B cell (primary cell): ENCODE measurements at regions not wholly inside any gene's neighbourhood (a gene's known extent, or its start where the extent isn't known, plus 50 kb on each side); places are given as distances from the start of the nearest gene placed in this dataset.

Experiments used
- ATAC-seq: fragments of 200-7000 bp; cut with Tn5 transposase; one replicate; pipeline ENCODE4 v1.10.0; 2021; ENCODE audit warnings: low read depth, mild to moderate bottlenecking, moderate number of reproducible peaks, moderate library complexity
- CTCF ChIA-PET: fragments of 350-600 bp; sonication (Branson Sonifier 250); formaldehyde crosslinking; loops from one replicate; lab custom pipeline; 2021; ENCODE audit warnings: antibody characterized with exemption, inconsistent platforms; lab: Charles Lee
- POLR2A ChIA-PET: fragments of 350-600 bp; sonication (Branson Sonifier 250); formaldehyde crosslinking; loops from one replicate; lab custom pipeline; 2021; ENCODE audit warnings: antibody characterized with exemption; lab: Charles Lee
- DNase-seq: peaks from one replicate; pipeline ENCODE4 v3.0.0; 2013
- H2AFZ ChIP-seq: 2 replicates; pipeline ENCODE4 v1.6.1; 2012; ENCODE audit warnings: mild to moderate bottlenecking, low read depth, low read length; ENCODE audit not compliant: insufficient read depth, poor library complexity, severe bottlenecking
- H3K27ac ChIP-seq, 2 donors: 1 replicate in 1 of 2; 2 replicates in 1 of 2; pipeline ENCODE4 v1.5.1; 2012 to 2013; ENCODE audit warnings: low read length in 2 of 2, mild to moderate bottlenecking in 2 of 2, moderate library complexity in 1 of 2
- H3K27me3 ChIP-seq, 4 experiments: fragments of 200-600 bp in 1 of 4; sonication (generic) in 1 of 4; replicated peaks in 1 of 4; 1 replicate in 2 of 4; 2 replicates in 2 of 4; pipeline versions ENCODE4 v1.6.1 to v1.7.0; 2013 to 2016; ENCODE audit warnings: low read length in 3 of 4, mild to moderate bottlenecking in 2 of 4, mixed read lengths in 1 of 4, moderate library complexity in 1 of 4; ENCODE audit not compliant: insufficient read depth in 4 of 4, control insufficient read depth in 3 of 4; ENCODE audit errors: control extremely low read depth in 1 of 4
- H3K36me3 ChIP-seq, 2 experiments: replicated peaks in 1 of 2; 1 replicate in 1 of 2; 2 replicates in 1 of 2; pipeline versions ENCODE4 v1.6.1 to v1.7.1; 2013; ENCODE audit warnings: low read length in 1 of 2; ENCODE audit not compliant: insufficient read depth in 2 of 2, control insufficient read depth in 1 of 2; ENCODE audit errors: control extremely low read depth in 1 of 2, extremely low read depth in 1 of 2
- H3K4me1 ChIP-seq, 2 donors: fragments of 200-600 bp in 1 of 2; sonication (generic) in 1 of 2; 1 replicate in 1 of 2; 2 replicates in 1 of 2; pipeline versions ENCODE4 v1.5.1 to v1.6.1; 2013 to 2017; ENCODE audit warnings: low read length in 2 of 2; ENCODE audit not compliant: control insufficient read depth in 2 of 2, insufficient read depth in 2 of 2
- H3K4me2 ChIP-seq: replicated peaks from 2 replicates; pipeline ENCODE3; 2012; ENCODE audit warnings: mild to moderate bottlenecking, low read depth, low read length; ENCODE audit not compliant: poor library complexity, severe bottlenecking
- H3K4me3 ChIP-seq, 5 experiments: fragments of 200-600 bp in 1 of 5; sonication (generic) in 1 of 5; 1 replicate in 3 of 5; 2 replicates in 2 of 5; pipeline versions ENCODE4 v1.5.1 to v1.7.0; 2011 to 2016; ENCODE audit warnings: low read length in 4 of 5, mild to moderate bottlenecking in 4 of 5, low read depth in 2 of 5, control low read depth in 1 of 5, moderate library complexity in 1 of 5; ENCODE audit not compliant: insufficient read depth in 1 of 5; ENCODE audit errors: control extremely low read depth in 1 of 5, extremely low read depth in 1 of 5
- H3K79me2 ChIP-seq: fragments of 200-600 bp; sonication (generic); one replicate; pipeline ENCODE4 v1.6.0; 2016; ENCODE audit warnings: low read length; ENCODE audit not compliant: control insufficient read depth, insufficient read depth
- H3K9ac ChIP-seq: fragments of 200-600 bp; sonication (generic); 2 replicates; pipeline ENCODE4 v1.6.1; 2017; ENCODE audit warnings: mild to moderate bottlenecking, low read length, moderate library complexity
- H3K9me3 ChIP-seq, 3 donors: one replicate each; pipeline versions ENCODE4 v1.6.1 to v1.7.1; 2013; ENCODE audit warnings: low read length in 2 of 3; ENCODE audit not compliant: control insufficient read depth in 2 of 3, insufficient read depth in 1 of 3; ENCODE audit errors: control extremely low read depth in 1 of 3
- H4K20me1 ChIP-seq: 2 replicates; pipeline ENCODE4 v1.6.0; 2012; ENCODE audit warnings: mild to moderate bottlenecking, low read length; ENCODE audit not compliant: insufficient read depth, control insufficient read depth, poor library complexity, severe bottlenecking
- H3K27ac Mint-ChIP-seq: one replicate; pipeline ENCODE4 v1.8.0; 2021; ENCODE audit warnings: mixed read lengths
- H3K27me3 Mint-ChIP-seq: one replicate; pipeline ENCODE4 v1.8.0; 2021; ENCODE audit warnings: mixed read lengths
- H3K4me1 Mint-ChIP-seq: one replicate; pipeline ENCODE4 v1.8.0; 2021; ENCODE audit warnings: mixed read lengths
- H3K4me3 Mint-ChIP-seq: one replicate; pipeline ENCODE4 v1.8.0; 2021; ENCODE audit warnings: mixed read lengths
- H3K9me3 Mint-ChIP-seq: one replicate; pipeline ENCODE4 v1.8.0; 2022; ENCODE audit warnings: mixed read lengths; ENCODE audit not compliant: insufficient read depth
- CTCF ChIP-seq: fragments of 200-600 bp; IDR thresholded peaks from one replicate; pipeline ENCODE4 v1.8.0; 2022; ENCODE audit warnings: antibody characterized with exemption, mild to moderate bottlenecking
- EZH2 ChIP-seq: IDR thresholded peaks from 2 replicates; pipeline ENCODE4 v1.6.1; 2012; ENCODE audit warnings: borderline replicate concordance, low read depth, mild to moderate bottlenecking, moderate library complexity, low read length; ENCODE audit not compliant: insufficient read depth, poor library complexity, severe bottlenecking
- WGBS: methylation state at CpG from one replicate; pipeline ENCODE4 v1.1.5; 2013; ENCODE audit warnings: missing lambda C conversion rate; ENCODE audit not compliant: insufficient coverage; 5-methylcytosine and 5-hydroxymethylcytosine counted together
- intact Hi-C: fragments of 100-400 bp; cut with micrococcal nuclease; formaldehyde crosslinking; loops from one replicate; pipeline ENCODE4 v1.10.0; 2022

- Mint-ChIP-seq H3K27ac (no peak overlapping the region), H3K9me3 (no peaks in the 10 kb centered on the region), H3K4me1 (no peaks in the 10 kb centered on the region), H3K4me3 (no peak overlapping the region), H3K27me3 (peaks cover 4% of the 10 kb centered on the region)
- POLR2A ChIA-PET: no interaction called here
- H3K36me3 ChIP-seq: no peaks in the 10 kb centered on the region
- no peaks in the 10 kb centered on the region for H3K27me3 ChIP-seq
- DNase-seq: no peak
- no peak overlapping the region for H3K27ac ChIP-seq
- TF ChIP-seq CTCF (no peak), EZH2 (no peak)
- no peak overlapping the region for H3K9ac ChIP-seq
- no peak overlapping the region for H2AFZ ChIP-seq
- peaks cover 0 to 1% (median 0%) of the 10 kb centered on the region in 3 donors for H3K9me3 ChIP-seq
- H4K20me1 ChIP-seq: no peaks in the 10 kb centered on the region
- H3K79me2 ChIP-seq: no peaks in the 10 kb centered on the region
- H3K4me3 ChIP-seq: no peak overlapping the region
- no peaks in the 10 kb centered on the region for H3K4me1 ChIP-seq
- H3K4me2 ChIP-seq: no peak overlapping the region
- intact Hi-C loops: no loop called here
- no CpG with 5 or more reads among the region's 4 CpGs for WGBS
- CTCF ChIA-PET: no interaction called here
- ATAC-seq: no peak
These were observed 545.3 kb downstream of the PTPRC start for GRCh38 chr1:199184180-199184579.

GRCh38 chr1:199194862-199195261 is 556.0 kb downstream of the PTPRC start:
- H3K9me3 Mint-ChIP-seq: peaks cover 3% of the 10 kb centered on the region
- intact Hi-C loops: no loop called here
- TF ChIP-seq CTCF: no peak
- TF ChIP-seq EZH2: no peak
- POLR2A ChIA-PET: no interaction called here
- 100% methylated on average over 4 of the region's 7 CpGs for WGBS
- no peak overlapping the region for H2AFZ ChIP-seq
- DNase-seq: no peak
- no peak overlapping the region for H3K27ac ChIP-seq
- no peak overlapping the region for H3K9ac ChIP-seq
- H3K4me3 Mint-ChIP-seq: no peak overlapping the region
- H3K4me1 Mint-ChIP-seq: no peaks in the 10 kb centered on the region
- H3K36me3 ChIP-seq: no peaks in the 10 kb centered on the region
- no peak for ATAC-seq
- no peak overlapping the region for H3K4me2 ChIP-seq
- H3K9me3 ChIP-seq: peaks cover 0 to 4% (median 0%) of the 10 kb centered on the region in 3 donors
- no peaks in the 10 kb centered on the region for H3K27me3 ChIP-seq
- H3K27ac Mint-ChIP-seq: no peak overlapping the region
- no peaks in the 10 kb centered on the region for H4K20me1 ChIP-seq
- no peaks in the 10 kb centered on the region for H3K79me2 ChIP-seq
- CTCF ChIA-PET: no interaction called here
- H3K27me3 Mint-ChIP-seq: peaks cover 5% of the 10 kb centered on the region
- no peaks in the 10 kb centered on the region for H3K4me1 ChIP-seq
- H3K4me3 ChIP-seq: no peak overlapping the region
